Colonic mucosa (tissue), 4 donors: ENCODE measurements at regions not wholly inside any gene's neighbourhood (a gene's known extent, or its start where the extent isn't known, plus 50 kb on each side); places are given as distances from the start of the nearest gene placed in this dataset.

Experiments
- DNase-seq: peaks from one replicate; pipeline ENCODE4 v3.0.0-alpha.2; 2020
- H3K27ac ChIP-seq: fragments of 200-600 bp; one replicate; pipeline ENCODE4 v1.8.0; 2021
- H3K27me3 ChIP-seq: fragments of 200-600 bp; one replicate; pipeline ENCODE4 v1.8.0; 2021
- H3K36me3 ChIP-seq: fragments of 200-600 bp; one replicate; pipeline ENCODE4 v1.8.0; 2021
- H3K4me1 ChIP-seq: fragments of 200-600 bp; one replicate; pipeline ENCODE4 v1.8.0; 2021; ENCODE audit warnings: mild to moderate bottlenecking
- H3K4me3 ChIP-seq: fragments of 200-600 bp; one replicate; pipeline ENCODE4 v1.8.0; 2021
- H3K9ac ChIP-seq, 2 donors: one replicate each; pipeline ENCODE4 v1.7.0; 2013; ENCODE audit warnings: control low read depth in 2 of 2, low read depth in 2 of 2, low read length in 2 of 2
- H3K9me3 ChIP-seq: fragments of 200-600 bp; one replicate; pipeline ENCODE4 v1.8.0; 2021
- CTCF ChIP-seq: fragments of 200-600 bp; IDR thresholded peaks from one replicate; pipeline ENCODE4 v1.8.0; 2022; ENCODE audit warnings: antibody characterized with exemption, mild to moderate bottlenecking
- intact Hi-C: fragments of 100-400 bp; cut with DNase I; formaldehyde crosslinking; loops from one replicate; pipeline ENCODE4 v1.14.1; 2022
- donor health status: healthy.
- donor health status: DM: no; HTN: no; CAD: no.
- donor health status: DM: no; HTN: no; CAD: no.

GRCh38 chr5:116672203-116672602 is 97.6 kb upstream of the SEMA6A start:
- Histone ChIP-seq H3K9me3 (no peaks in the 10 kb centered on the region), H3K27ac (no peak overlapping the region), H3K4me1 (no peaks in the 10 kb centered on the region), H3K4me3 (no peak overlapping the region), H3K36me3 (no peaks in the 10 kb centered on the region), H3K27me3 (no peaks in the 10 kb centered on the region), H3K9ac (no peak overlapping the region)
- TF ChIP-seq CTCF, result no peak
- intact Hi-C loops, result no loop called here
- no peak for DNase-seq

GRCh38 chr5:116671211-116671736 is 96.7 kb upstream of the SEMA6A start:
- no peak for TF ChIP-seq CTCF
- intact Hi-C loops, result no loop called here
- no peaks in the 10 kb centered on the region for H3K36me3 ChIP-seq
- H3K4me3 ChIP-seq, result no peak overlapping the region
- H3K9ac ChIP-seq, result no peak overlapping the region
- H3K4me1 ChIP-seq, result no peaks in the 10 kb centered on the region
- DNase-seq, result no peak
- no peaks in the 10 kb centered on the region for H3K9me3 ChIP-seq
- H3K27me3 ChIP-seq, result no peaks in the 10 kb centered on the region
- no peak overlapping the region for H3K27ac ChIP-seq

GRCh38 chr5:116669261-116670031 is 94.8 kb upstream of the SEMA6A start:
- no peaks in the 10 kb centered on the region for H3K9me3 ChIP-seq
- TF ChIP-seq CTCF, result no peak
- no peak overlapping the region for H3K4me3 ChIP-seq
- no peaks in the 10 kb centered on the region for H3K27me3 ChIP-seq
- H3K9ac ChIP-seq, result no peak overlapping the region
- no peak overlapping the region for H3K27ac ChIP-seq
- no peak for DNase-seq
- intact Hi-C loops, result no loop called here
- H3K4me1 ChIP-seq, result no peaks in the 10 kb centered on the region
- H3K36me3 ChIP-seq, result no peaks in the 10 kb centered on the region

GRCh38 chr5:116668390-116668789 is 93.8 kb upstream of the SEMA6A start:
- no peak for DNase-seq
- no peak for TF ChIP-seq CTCF
- H3K4me3 ChIP-seq, result no peak overlapping the region
- no peaks in the 10 kb centered on the region for H3K36me3 ChIP-seq
- no peak overlapping the region for H3K9ac ChIP-seq
- H3K4me1 ChIP-seq, result no peaks in the 10 kb centered on the region
- no peaks in the 10 kb centered on the region for H3K9me3 ChIP-seq
- H3K27me3 ChIP-seq, result no peaks in the 10 kb centered on the region
- no peak overlapping the region for H3K27ac ChIP-seq
- intact Hi-C loops, result no loop called here

- Histone ChIP-seq H3K27me3 (no peaks in the 10 kb centered on the region), H3K27ac (no peak overlapping the region), H3K9ac (no peak overlapping the region), H3K9me3 (no peaks in the 10 kb centered on the region), H3K36me3 (no peaks in the 10 kb centered on the region), H3K4me1 (no peaks in the 10 kb centered on the region), H3K4me3 (no peak overlapping the region)
- DNase-seq, result no peak
- intact Hi-C loops, result no loop called here
- TF ChIP-seq CTCF, result no peak
Observed at GRCh38 chr5:116666901-116667300, 92.3 kb upstream of the SEMA6A start.
